Prostate gland (tissue), 2 donors: ENCODE measurements at regions not wholly inside any gene's neighbourhood (a gene's known extent, or its start where the extent isn't known, plus 50 kb on each side); places are given as distances from the start of the nearest gene placed in this dataset.

ENCODE experiments used
- POLR2A ChIP-seq: fragments of 450-650 bp; IDR thresholded peaks from one replicate; pipeline ENCODE4 v1.6.1; 2016; ENCODE audit warnings: antibody characterized with exemption, mild to moderate bottlenecking
- POLR2AphosphoS5 ChIP-seq: sonication (generic); formaldehyde crosslinking; IDR thresholded peaks from one replicate; pipeline ENCODE4 v1.6.1; 2017; ENCODE audit warnings: antibody characterized with exemption
- TF ChIP-seq, protein P1 (sequence below), 4 experiments: fragments of 200-600 bp in 2 of 4; fragments of 450-650 bp in 2 of 4; sonication (generic) in 2 of 4; IDR thresholded peaks; 1 replicate in 3 of 4; 2 replicates in 1 of 4; pipeline ENCODE4 v1.5.1; 2016 to 2019; ENCODE audit warnings: antibody characterized with exemption in 4 of 4, mild to moderate bottlenecking in 2 of 4, moderate library complexity in 2 of 4

DNA sequence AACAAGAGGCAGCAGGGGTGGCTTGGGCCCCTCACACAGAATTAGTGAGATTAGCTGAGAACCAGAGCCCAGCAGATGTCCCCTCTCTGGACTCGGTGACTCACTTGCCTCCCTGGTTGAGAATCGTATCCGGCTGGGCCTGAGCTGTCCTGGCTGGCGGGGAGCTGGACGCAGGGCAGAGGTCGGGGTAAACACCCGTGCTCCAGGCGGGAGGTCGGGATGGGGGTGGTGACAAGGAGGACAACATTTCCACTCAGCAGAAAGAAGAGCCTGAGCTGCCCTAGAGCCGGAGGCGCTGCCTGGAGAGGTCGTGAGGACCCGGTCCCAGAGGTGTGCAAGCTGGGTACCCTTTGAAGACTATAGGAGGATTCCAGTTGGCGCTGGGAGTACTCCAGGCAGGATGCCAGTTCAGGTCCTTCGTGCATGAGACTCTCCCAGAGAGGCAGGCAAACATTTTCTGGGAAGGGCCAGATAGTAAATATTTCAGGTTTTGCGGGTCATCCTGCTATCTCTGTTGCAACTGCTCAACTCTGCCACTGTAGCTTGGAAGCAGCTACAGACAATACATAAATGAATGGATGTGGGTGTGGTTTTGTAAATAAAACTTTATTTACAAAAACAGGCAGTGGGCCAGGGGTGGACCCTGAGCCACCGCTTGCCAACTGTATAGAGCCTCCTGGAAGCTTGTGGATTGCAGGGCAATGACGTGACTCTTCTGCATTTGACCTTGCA lies 116.8 kb upstream of the WNT4 start:
- TF ChIP-seq, protein P1, sequence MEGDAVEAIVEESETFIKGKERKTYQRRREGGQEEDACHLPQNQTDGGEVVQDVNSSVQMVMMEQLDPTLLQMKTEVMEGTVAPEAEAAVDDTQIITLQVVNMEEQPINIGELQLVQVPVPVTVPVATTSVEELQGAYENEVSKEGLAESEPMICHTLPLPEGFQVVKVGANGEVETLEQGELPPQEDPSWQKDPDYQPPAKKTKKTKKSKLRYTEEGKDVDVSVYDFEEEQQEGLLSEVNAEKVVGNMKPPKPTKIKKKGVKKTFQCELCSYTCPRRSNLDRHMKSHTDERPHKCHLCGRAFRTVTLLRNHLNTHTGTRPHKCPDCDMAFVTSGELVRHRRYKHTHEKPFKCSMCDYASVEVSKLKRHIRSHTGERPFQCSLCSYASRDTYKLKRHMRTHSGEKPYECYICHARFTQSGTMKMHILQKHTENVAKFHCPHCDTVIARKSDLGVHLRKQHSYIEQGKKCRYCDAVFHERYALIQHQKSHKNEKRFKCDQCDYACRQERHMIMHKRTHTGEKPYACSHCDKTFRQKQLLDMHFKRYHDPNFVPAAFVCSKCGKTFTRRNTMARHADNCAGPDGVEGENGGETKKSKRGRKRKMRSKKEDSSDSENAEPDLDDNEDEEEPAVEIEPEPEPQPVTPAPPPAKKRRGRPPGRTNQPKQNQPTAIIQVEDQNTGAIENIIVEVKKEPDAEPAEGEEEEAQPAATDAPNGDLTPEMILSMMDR (IDR thresholded peaks at IDR 0.05): no peak
- no peak for TF ChIP-seq POLR2A
- TF ChIP-seq POLR2AphosphoS5: peak; percentile 84
